ENCODE measurements at regions not wholly inside any gene's neighbourhood (a gene's known extent, or its start where the extent isn't known, plus 50 kb on each side); places are given as distances from the start of the nearest gene placed in this dataset.

DNA sequence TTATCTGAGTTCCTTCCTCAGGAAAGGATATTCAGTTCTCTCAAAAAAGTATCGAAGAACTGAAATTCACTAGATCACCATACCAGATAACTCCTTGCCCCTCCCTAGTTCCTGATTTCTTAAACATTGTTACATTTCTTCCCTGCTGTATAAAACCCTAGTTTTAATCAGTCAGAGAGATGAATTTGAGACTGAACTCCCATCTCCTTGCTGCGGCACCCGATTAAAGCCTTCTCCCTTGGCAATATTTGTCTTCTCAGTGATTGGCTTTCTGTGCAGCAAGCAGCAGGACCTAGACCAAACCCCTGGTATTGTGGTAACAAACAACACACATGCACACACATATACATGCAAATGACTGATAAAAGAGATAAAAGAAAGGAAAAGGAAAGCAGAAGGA lies 1364.6 kb upstream of the GJE1 start:
- no peaks in the 10 kb centered on the region for H3K27me3 ChIP-seq (ENCODE audit: low read depth, low read length)
- peaks cover 0 to 6% of the 10 kb centered on the region in 2 donors for H3K9me3 ChIP-seq (ENCODE audit: control insufficient read depth in 1 of 2, low read length in 2 of 2)
- H3K36me3 ChIP-seq (ENCODE audit: control insufficient read depth in 1 of 2, insufficient read depth in 2 of 2, low read length in 2 of 2) = no peaks in the 10 kb centered on the region
- H3K27ac ChIP-seq (ENCODE audit: low read length) = no peak overlapping the region
- H3K4me1 ChIP-seq (ENCODE audit: control insufficient read depth in 1 of 2, insufficient read depth in 2 of 2, low read length in 2 of 2) = no peaks in the 10 kb centered on the region
- no peak overlapping the region for H3K4me3 ChIP-seq (ENCODE audit: low read depth in 1 of 2, low read length in 2 of 2)

DNA sequence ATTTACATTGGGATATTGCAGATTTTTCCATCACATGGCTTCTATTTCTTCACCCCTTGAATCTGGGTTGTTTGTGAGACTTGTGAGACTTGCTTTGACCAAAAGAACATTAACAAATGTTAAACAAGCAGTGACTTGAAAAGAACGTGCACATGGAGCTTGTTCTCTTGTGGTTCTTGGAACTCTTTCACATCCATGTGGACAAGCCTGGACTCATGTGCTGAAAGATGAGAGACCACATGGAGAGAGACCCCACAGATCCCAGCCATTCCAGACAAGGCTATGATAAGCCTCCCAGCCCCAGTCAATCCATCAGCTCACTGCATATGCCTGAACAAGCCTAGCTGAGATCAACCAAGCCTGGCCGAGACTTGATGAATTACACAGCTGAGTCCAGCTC lies 1365.7 kb upstream of the GJE1 start:
- Histone ChIP-seq H3K4me1 (ENCODE audit: control insufficient read depth in 1 of 2, insufficient read depth in 2 of 2, low read length in 2 of 2) (no peaks in the 10 kb centered on the region), H3K27ac (ENCODE audit: low read length) (no peak overlapping the region), H3K4me3 (ENCODE audit: low read depth in 1 of 2, low read length in 2 of 2) (no peak overlapping the region), H3K9me3 (ENCODE audit: control insufficient read depth in 1 of 2, low read length in 2 of 2) (peaks cover 0 to 6% of the 10 kb centered on the region in 2 donors), H3K36me3 (ENCODE audit: control insufficient read depth in 1 of 2, insufficient read depth in 2 of 2, low read length in 2 of 2) (no peaks in the 10 kb centered on the region), H3K27me3 (ENCODE audit: low read depth, low read length) (no peaks in the 10 kb centered on the region)

DNA sequence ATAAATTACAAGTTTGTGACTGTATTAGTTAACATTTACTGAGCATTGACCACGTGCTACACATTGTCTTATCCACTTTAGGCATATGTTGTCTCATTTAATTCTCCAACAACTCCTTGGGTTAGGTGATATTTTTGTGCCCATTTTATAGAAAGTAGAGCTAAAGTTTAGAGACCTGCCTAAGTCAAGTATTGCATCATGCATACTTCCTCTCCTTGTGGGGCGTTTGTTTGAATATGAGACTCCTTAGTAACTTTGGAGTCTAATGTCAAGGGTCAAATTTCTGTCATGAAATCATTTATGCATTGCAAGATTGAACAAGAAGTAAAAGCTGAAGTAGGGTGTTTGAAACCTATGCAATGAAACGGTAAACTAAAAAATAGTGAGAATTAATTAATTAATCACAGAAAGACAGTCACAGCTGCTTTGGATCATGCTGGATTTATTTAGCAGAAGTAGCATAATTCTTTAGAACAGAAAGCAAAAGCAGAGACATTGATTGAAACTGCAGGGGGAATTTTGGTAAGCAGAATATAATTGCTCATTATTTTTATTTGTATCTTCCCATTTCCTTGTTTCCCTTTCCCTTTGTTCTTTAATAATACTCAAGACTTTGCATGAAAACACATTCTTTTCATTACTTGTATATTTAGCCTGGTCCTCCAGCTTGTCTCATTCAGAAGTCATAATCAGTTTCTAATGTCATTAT lies 1374.4 kb upstream of the GJE1 start:
- no peaks in the 10 kb centered on the region for H3K27me3 ChIP-seq (ENCODE audit: low read depth, low read length)
- H3K9me3 ChIP-seq (ENCODE audit: control insufficient read depth in 1 of 2, low read length in 2 of 2) = peaks cover 0 to 4% of the 10 kb centered on the region in 2 donors
- H3K4me1 ChIP-seq (ENCODE audit: control insufficient read depth in 1 of 2, insufficient read depth in 2 of 2, low read length in 2 of 2) = no peaks in the 10 kb centered on the region
- no peak overlapping the region for H3K4me3 ChIP-seq (ENCODE audit: low read depth in 1 of 2, low read length in 2 of 2)
- no peaks in the 10 kb centered on the region for H3K36me3 ChIP-seq (ENCODE audit: control insufficient read depth in 1 of 2, insufficient read depth in 2 of 2, low read length in 2 of 2)
- no peak overlapping the region for H3K27ac ChIP-seq (ENCODE audit: low read length)

DNA sequence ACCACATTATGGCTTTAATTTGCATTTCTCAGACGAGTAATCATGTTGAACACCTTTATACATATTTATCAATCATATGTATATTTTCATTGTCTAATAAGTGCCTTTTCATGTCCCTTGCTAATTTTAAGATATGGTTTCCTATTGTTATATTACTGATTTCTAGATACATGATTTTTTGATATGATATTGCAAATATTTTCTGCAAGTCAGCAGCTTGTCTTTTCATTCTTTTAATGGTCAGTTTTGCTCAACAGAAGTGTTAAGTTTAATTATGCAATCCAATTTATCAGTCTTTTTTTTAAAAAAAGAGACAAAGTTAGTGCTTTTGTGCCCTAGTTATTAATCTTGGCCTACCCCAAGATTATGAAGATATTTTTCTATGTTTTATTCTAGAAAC lies 1377.8 kb upstream of the CITED2 start:
- H3K9me3 ChIP-seq (ENCODE audit: control insufficient read depth in 1 of 2, low read length in 2 of 2) = peaks cover 0 to 15% of the 10 kb centered on the region in 2 donors
- H3K4me1 ChIP-seq (ENCODE audit: control insufficient read depth in 1 of 2, insufficient read depth in 2 of 2, low read length in 2 of 2) = no peaks in the 10 kb centered on the region
- H3K4me3 ChIP-seq (ENCODE audit: low read depth in 1 of 2, low read length in 2 of 2) = no peak overlapping the region
- no peaks in the 10 kb centered on the region for H3K27me3 ChIP-seq (ENCODE audit: low read depth, low read length)
- no peak overlapping the region for H3K27ac ChIP-seq (ENCODE audit: low read length)
- H3K36me3 ChIP-seq (ENCODE audit: control insufficient read depth in 1 of 2, insufficient read depth in 2 of 2, low read length in 2 of 2) = no peaks in the 10 kb centered on the region

DNA sequence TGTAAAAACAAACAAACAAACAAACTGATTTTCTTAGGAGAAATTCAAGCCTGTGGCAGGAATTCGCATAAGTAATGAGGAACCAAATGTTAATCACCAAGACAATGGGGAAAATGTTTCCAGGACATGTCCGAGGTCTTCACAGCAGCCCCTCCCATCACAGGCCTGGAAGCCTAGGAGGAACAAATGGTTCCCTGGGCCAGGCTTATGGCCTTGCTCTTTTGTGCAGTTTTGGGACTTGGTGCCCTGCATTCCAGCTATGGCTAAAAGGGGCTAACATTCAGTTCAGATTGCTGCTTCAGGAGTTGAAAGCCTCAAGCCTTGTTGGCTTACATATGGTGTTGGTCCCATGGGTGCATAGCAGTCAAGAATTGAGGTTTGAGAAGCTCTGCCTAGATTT lies 1372.7 kb upstream of the CITED2 start:
- Histone ChIP-seq H3K36me3 (ENCODE audit: control insufficient read depth in 1 of 2, insufficient read depth in 2 of 2, low read length in 2 of 2) (no peaks in the 10 kb centered on the region), H3K9me3 (ENCODE audit: control insufficient read depth in 1 of 2, low read length in 2 of 2) (peaks cover 0 to 18% of the 10 kb centered on the region in 2 donors), H3K27me3 (ENCODE audit: low read depth, low read length) (no peaks in the 10 kb centered on the region), H3K4me3 (ENCODE audit: low read depth in 1 of 2, low read length in 2 of 2) (no peak overlapping the region), H3K27ac (ENCODE audit: low read length) (no peak overlapping the region), H3K4me1 (ENCODE audit: control insufficient read depth in 1 of 2, insufficient read depth in 2 of 2, low read length in 2 of 2) (no peaks in the 10 kb centered on the region)

DNA sequence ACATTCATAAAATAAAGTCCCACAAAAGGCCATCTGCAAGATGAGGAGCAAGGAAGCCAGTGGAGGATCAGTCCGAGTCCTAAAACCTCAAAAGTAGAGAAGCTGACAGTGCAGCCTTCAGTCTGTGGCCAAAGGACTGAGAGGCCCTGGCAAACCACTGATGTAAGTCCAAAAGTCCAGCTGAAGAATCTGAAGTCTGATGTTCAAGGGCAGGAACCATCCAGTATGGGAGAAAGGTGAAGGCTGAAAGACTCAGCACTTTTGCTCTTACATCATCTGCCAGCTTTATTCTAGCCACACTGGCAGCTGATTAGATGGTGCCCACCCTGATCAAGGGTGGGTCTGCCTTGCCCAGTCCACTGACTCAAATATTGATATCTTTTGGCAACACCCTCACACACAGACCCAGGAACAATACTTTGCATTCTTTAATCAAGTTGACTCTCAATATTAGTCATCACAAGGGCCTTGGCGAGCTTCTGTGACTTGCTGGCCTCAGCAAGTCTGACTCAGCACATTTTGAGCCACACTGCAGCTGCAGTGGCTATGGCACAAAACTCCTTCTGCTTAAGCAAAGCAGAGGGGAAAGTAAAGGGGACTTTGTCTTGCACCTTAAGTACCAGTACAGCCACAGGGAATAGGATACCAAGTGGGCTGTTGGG lies 1370.3 kb upstream of the CITED2 start:
- H3K36me3 ChIP-seq (ENCODE audit: control insufficient read depth in 1 of 2, insufficient read depth in 2 of 2, low read length in 2 of 2) = no peaks in the 10 kb centered on the region
- no peaks in the 10 kb centered on the region for H3K27me3 ChIP-seq (ENCODE audit: low read depth, low read length)
- H3K9me3 ChIP-seq (ENCODE audit: control insufficient read depth in 1 of 2, low read length in 2 of 2) = peaks cover 0 to 18% of the 10 kb centered on the region in 2 donors
- H3K4me1 ChIP-seq (ENCODE audit: control insufficient read depth in 1 of 2, insufficient read depth in 2 of 2, low read length in 2 of 2) = no peaks in the 10 kb centered on the region
- H3K4me3 ChIP-seq (ENCODE audit: low read depth in 1 of 2, low read length in 2 of 2) = no peak overlapping the region
- no peak overlapping the region for H3K27ac ChIP-seq (ENCODE audit: low read length)

DNA sequence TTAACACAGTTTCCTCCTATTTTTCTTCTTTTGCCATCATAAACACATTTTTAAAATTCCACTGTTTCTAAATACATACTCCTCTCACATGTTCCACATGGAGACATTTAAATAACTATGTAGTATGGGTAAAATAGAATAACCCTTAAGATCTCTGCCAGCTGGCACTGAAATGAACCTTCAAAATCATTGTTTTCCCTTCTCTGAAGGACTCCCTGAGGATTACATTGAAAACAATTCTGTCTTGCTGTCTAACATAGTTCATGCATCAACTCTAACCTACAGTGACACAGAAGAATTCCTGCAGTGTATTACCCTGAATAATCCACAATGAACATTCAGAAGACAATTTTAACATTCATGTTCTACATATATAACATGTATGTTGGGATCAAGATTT lies 1361.8 kb upstream of the CITED2 start:
- Histone ChIP-seq H3K27me3 (ENCODE audit: low read depth, low read length) (no peaks in the 10 kb centered on the region), H3K4me1 (ENCODE audit: control insufficient read depth in 1 of 2, insufficient read depth in 2 of 2, low read length in 2 of 2) (peaks cover 0 to 3% of the 10 kb centered on the region in 2 donors), H3K36me3 (ENCODE audit: control insufficient read depth in 1 of 2, insufficient read depth in 2 of 2, low read length in 2 of 2) (no peaks in the 10 kb centered on the region), H3K4me3 (ENCODE audit: low read depth in 1 of 2, low read length in 2 of 2) (no peak overlapping the region), H3K27ac (ENCODE audit: low read length) (no peak overlapping the region), H3K9me3 (ENCODE audit: control insufficient read depth in 1 of 2, low read length in 2 of 2) (no peaks in the 10 kb centered on the region)

DNA sequence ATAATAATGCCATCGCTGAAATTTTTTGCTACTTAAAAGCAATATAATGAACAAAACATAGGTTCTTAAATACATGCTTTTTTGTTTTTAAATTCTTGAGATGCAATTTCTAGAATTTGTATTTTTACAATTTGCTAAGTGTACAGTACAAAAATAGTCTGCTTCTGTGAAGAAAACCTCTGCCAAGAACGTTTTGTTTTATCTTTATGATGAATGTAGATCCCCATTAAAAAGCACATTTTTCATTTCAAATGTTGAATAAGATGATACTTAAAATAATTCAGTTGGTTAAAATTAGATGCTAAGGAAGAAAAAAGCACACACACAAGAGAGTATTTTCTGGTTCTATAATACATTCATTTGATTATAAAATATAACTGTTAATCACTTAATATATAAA lies 1358.5 kb upstream of the CITED2 start:
- no peak overlapping the region for H3K4me3 ChIP-seq (ENCODE audit: low read depth in 1 of 2, low read length in 2 of 2)
- no peaks in the 10 kb centered on the region for H3K9me3 ChIP-seq (ENCODE audit: control insufficient read depth in 1 of 2, low read length in 2 of 2)
- no peaks in the 10 kb centered on the region for H3K27me3 ChIP-seq (ENCODE audit: low read depth, low read length)
- peaks cover 0 to 3% of the 10 kb centered on the region in 2 donors for H3K4me1 ChIP-seq (ENCODE audit: control insufficient read depth in 1 of 2, insufficient read depth in 2 of 2, low read length in 2 of 2)
- no peak overlapping the region for H3K27ac ChIP-seq (ENCODE audit: low read length)
- no peaks in the 10 kb centered on the region for H3K36me3 ChIP-seq (ENCODE audit: control insufficient read depth in 1 of 2, insufficient read depth in 2 of 2, low read length in 2 of 2)

DNA sequence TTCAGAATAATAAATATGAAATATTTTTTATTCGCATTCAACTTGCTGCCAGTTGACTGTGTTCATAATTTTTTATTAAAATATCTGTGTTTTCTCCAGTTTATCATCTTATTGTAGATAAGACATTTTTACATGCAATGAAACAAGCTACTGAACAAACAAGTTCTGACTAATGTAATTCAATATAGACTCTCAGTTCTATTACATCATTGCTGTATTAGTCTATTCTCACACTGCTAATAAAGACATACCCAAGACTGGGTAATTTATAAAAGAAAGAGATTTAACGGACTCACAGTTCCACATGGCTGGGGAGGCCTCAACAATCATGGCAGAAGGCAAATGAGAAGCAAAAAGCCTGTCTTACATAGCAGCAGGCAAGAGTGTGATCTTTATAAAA lies 1357.7 kb upstream of the CITED2 start:
- Histone ChIP-seq H3K9me3 (ENCODE audit: control insufficient read depth in 1 of 2, low read length in 2 of 2) (no peaks in the 10 kb centered on the region), H3K27ac (ENCODE audit: low read length) (no peak overlapping the region), H3K4me1 (ENCODE audit: control insufficient read depth in 1 of 2, insufficient read depth in 2 of 2, low read length in 2 of 2) (peaks cover 0 to 3% of the 10 kb centered on the region in 2 donors), H3K27me3 (ENCODE audit: low read depth, low read length) (no peaks in the 10 kb centered on the region), H3K36me3 (ENCODE audit: control insufficient read depth in 1 of 2, insufficient read depth in 2 of 2, low read length in 2 of 2) (no peaks in the 10 kb centered on the region), H3K4me3 (ENCODE audit: low read depth in 1 of 2, low read length in 2 of 2) (no peak overlapping the region)

DNA sequence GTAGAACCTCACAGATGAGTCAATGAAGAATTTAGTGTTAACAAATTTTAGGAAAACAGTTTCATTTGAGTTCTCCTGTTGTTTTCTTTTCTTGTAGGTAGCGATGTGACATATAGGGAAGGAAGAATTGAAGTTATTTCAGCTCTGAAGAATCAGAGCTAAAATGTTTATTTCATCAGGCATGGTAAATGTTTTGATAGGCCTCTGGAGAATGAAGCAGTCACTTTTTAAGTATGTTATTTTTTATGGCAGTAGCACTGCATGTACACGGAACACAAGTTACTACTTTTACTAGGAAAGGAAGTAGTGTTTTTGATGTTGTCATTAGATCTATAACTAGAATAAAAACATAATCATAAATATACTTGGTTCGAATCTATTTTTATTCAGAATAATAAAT lies 1357.3 kb upstream of the CITED2 start:
- H3K4me1 ChIP-seq (ENCODE audit: control insufficient read depth in 1 of 2, insufficient read depth in 2 of 2, low read length in 2 of 2) = peaks cover 0 to 3% of the 10 kb centered on the region in 2 donors
- no peaks in the 10 kb centered on the region for H3K36me3 ChIP-seq (ENCODE audit: control insufficient read depth in 1 of 2, insufficient read depth in 2 of 2, low read length in 2 of 2)
- H3K27me3 ChIP-seq (ENCODE audit: low read depth, low read length) = no peaks in the 10 kb centered on the region
- H3K27ac ChIP-seq (ENCODE audit: low read length) = no peak overlapping the region
- no peaks in the 10 kb centered on the region for H3K9me3 ChIP-seq (ENCODE audit: control insufficient read depth in 1 of 2, low read length in 2 of 2)
- H3K4me3 ChIP-seq (ENCODE audit: low read depth in 1 of 2, low read length in 2 of 2) = no peak overlapping the region

DNA sequence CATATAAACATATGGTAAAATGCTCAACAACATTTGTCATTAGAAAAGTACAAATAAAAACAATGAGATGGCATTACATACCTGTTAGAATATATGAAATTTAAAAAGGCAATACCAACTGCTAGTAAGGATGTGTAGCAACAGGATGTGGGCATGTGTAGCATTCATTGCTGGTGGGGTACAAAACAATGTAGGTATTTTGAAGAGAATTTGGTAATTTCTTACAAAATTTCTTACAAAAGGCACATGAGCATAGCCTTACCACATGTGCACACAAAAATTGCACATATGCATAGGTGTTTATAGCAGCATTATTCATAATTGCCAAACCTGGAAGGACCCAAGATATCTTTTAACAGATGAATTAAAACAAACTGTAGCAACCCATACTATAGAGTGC lies 1355.1 kb upstream of the CITED2 start:
- H3K4me3 ChIP-seq (ENCODE audit: low read depth in 1 of 2, low read length in 2 of 2) = no peak overlapping the region
- H3K27ac ChIP-seq (ENCODE audit: low read length) = no peak overlapping the region
- H3K36me3 ChIP-seq (ENCODE audit: control insufficient read depth in 1 of 2, insufficient read depth in 2 of 2, low read length in 2 of 2) = no peaks in the 10 kb centered on the region
- peaks cover 0 to 3% of the 10 kb centered on the region in 2 donors for H3K4me1 ChIP-seq (ENCODE audit: control insufficient read depth in 1 of 2, insufficient read depth in 2 of 2, low read length in 2 of 2)
- H3K9me3 ChIP-seq (ENCODE audit: control insufficient read depth in 1 of 2, low read length in 2 of 2) = no peaks in the 10 kb centered on the region
- no peaks in the 10 kb centered on the region for H3K27me3 ChIP-seq (ENCODE audit: low read depth, low read length)

DNA sequence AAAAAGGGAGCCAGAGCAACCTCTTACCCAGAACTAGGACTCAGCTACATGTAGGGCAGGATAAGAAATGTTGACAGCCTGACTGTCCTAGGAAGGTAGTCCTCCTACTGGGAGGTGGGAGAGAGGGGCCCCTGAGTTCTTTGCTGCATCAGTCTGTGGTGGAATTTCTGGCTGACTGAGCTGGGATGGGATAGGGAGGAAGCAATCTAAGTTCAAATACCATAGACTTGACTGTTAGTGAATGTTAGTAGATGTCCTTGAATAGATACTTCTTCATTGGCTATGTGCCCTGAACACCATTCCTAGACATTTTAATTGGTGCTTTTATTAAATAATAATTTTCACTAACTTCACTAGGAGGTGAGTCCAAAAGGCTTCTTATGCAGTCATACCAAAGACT lies 1343.6 kb upstream of the CITED2 start:
- Histone ChIP-seq H3K9me3 (ENCODE audit: control insufficient read depth in 1 of 2, low read length in 2 of 2) (peaks cover 0 to 5% of the 10 kb centered on the region in 2 donors), H3K36me3 (ENCODE audit: control insufficient read depth in 1 of 2, insufficient read depth in 2 of 2, low read length in 2 of 2) (no peaks in the 10 kb centered on the region), H3K4me1 (ENCODE audit: control insufficient read depth in 1 of 2, insufficient read depth in 2 of 2, low read length in 2 of 2) (no peaks in the 10 kb centered on the region), H3K4me3 (ENCODE audit: low read depth in 1 of 2, low read length in 2 of 2) (no peak overlapping the region), H3K27ac (ENCODE audit: low read length) (no peak overlapping the region), H3K27me3 (ENCODE audit: low read depth, low read length) (no peaks in the 10 kb centered on the region)
